ENCODE measurements at regions not wholly inside any gene's neighbourhood (a gene's known extent, or its start where the extent isn't known, plus 50 kb on each side); places are given as distances from the start of the nearest gene placed in this dataset.
"Not testable (repeated sequence)": the region's sequence is repeated elsewhere in the genome, so short reads cannot be mapped to it uniquely, and the experiment has no call there.

GRCh38 chr16:85204242-85205010 lies 92.2 kb upstream of the CIBAR2 start:
- no peak for DNase-seq

DNA sequence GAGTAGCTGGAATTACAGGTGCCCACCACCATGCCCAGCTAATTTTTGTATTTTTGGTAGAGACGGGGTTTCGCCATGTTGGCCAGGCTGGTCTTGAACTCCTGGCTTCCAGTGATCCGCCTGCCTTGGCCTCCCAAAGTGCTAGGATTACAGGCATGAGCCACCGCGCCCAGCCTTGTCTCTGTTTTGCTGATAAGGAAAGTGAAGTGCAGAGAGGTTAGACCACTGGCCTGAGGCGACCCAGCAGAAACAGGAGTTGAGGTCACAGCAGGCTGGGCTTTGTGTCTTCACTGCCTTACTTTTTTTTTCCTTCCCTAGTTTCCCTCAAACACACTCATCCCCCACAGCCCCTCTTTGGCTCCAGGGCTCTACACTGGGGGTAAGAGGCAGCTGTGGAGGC lies 93.0 kb upstream of the CIBAR2 start:
- DNase-seq: not testable (repeated sequence)

GRCh38 chr16:85205747-85206471 lies 93.6 kb upstream of the CIBAR2 start:
- DNase-seq: no peak

DNA sequence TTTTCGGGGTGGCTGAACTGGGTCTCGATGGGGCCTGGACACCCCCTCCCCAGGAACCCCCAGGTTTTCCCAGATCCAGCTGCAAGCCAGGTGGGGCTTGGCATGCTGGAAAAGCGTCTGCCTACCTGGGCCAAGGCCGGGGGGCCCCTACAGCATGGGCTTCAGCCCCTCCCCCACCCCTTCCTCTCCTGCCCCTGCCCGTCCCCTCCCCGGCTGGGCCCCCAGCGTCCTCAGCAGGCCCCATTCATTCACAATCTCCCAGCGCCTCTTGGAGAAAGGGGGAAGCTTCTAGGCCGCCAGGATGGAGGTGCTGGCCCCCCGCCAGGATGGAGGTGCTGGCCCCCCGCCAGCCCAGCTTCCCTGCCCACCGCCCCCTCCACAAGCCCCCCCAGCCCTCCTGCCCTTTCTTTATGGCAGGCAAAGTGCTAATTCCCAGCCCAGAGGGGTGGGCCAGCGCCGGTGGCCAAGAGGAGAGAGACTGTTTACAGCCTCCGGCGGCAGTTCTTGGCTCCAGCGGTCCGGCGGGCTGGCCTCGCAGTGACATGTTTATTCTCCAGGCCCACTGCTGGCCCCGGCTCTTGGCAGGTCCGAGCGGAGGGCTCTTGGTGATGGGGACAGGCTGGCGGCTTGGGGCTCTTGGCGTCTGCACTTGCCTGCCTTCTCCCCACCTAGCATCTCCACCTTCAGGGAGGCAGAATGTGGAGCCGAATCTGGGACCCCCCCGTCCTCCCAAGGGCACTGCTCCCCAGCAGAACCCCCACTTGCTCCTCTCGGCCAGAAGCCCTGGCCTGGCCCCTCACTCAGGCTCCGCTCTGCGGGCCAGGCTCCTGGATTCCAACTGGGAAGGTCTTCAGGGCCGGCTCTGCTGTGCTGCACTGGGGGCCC lies 94.4 kb upstream of the CIBAR2 start:
- DNase-seq: no peak

GRCh38 chr16:85207357-85207921 lies 95.2 kb upstream of the CIBAR2 start:
- no peak for DNase-seq

GRCh38 chr16:85208181-85208580 lies 95.9 kb upstream of the CIBAR2 start:
- DNase-seq: no peak

DNA sequence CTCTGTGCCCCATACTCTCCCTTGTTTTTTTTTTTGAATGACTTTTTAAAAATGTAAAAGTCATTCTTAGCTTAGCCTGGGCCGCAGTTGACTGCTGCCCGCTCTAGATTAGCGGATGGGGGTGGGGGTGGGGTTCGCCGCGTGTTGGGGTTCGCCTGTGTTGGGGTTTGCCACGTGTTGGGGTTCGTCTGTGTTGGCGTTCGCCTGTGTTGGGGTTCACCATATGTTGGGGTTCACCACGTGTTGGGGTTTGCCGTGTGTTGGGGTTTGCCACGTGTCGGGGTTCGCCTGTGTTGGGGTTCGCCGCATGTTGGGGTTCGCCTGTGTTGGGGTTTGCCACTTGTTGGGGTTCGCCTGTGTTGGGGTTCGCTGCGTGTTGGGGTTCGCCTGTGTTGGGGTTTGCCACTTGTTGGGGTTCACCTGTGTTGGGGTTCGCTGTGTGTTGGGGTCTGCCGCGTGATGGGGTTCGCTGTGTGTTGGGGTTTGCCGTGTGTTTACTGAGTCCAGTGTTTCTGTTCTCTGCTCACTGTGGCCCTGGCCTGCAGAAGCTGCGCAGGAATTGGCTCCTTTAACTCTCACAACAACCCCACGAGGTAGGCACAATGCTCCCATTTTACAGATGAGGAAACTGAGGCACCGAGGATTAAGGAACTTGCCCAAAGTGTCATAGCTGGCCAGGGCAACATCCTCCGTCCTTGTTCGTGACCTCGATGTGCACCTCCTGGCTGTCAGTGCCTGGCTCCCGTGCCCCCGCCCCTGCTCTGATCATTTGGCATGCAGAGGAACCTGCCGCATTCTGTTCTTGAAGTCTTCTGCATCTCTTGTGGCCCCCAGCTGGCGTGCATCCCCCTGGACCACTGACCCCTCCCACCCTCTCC lies 96.6 kb upstream of the CIBAR2 start:
- DNase-seq: no peak

DNA sequence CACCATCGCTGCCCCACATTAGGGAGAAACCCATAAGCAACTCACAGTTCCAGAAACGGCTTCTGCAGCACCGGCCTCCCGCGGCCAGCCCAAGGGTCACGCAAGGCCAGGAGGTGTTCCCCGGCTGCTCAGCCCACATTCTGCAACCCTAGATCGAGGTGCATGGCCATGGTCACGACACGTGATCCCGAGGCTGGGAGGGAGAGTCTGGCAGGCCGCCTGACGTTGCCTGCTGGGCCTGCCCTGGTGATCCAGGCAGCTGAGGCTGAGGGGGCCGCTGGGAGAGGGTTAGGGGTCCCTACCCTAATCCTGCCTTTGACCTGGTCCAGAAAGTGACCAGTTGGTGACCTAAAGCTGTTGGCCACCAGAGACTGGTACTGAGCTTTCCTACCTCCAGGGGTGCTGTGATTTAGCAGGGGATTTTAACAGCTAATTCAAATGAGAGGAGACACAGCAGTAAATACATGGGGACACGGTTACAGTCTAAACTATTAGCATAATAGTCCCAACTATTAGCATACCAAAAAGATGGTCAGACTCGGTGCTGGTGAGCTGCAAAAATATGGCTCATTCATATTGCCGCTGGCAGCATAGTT lies 97.4 kb upstream of the CIBAR2 start:
- DNase-seq: no peak

- DNase-seq: no peak
These were observed 98.3 kb upstream of the CIBAR2 start for GRCh38 chr16:85210423-85211169.

DNA sequence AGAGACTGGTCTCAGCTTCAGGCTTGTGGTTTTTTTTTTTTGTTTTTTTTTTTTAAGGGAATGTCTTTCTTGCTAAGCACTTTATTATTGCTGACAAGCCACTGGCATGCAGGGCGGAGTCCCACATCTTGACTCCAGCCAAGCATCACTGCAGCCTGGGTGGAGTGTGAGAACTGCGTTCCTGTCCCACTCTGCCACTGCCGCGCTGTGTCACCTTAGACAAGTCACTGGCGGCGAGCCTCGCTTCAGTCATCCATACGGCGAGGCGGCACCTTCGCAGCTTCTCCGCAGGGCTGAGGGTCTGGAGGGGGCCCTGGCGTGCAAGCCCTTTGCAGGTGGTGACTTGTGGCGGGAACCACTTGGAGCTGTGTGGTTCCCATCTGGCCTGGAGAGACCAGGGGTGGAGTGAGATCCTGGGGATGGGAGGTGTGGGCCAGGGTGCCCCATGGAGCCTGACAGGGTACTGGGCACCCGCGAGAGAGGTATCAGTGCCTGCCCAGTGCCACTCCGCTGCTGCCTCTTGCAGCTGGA lies 99.1 kb upstream of the CIBAR2 start:
- DNase-seq: no peak

- DNase-seq: no peak
These were observed 101.8 kb upstream of the CIBAR2 start for GRCh38 chr16:85213926-85214675.

GRCh38 chr16:85215478-85216118 lies 103.3 kb upstream of the CIBAR2 start:
- no peak for DNase-seq

GRCh38 chr16:85216522-85217375 lies 104.5 kb upstream of the CIBAR2 start:
- DNase-seq: no peak

GRCh38 chr16:85220125-85220839 lies 108.0 kb upstream of the CIBAR2 start:
- DNase-seq: no peak

GRCh38 chr16:85220964-85221731 lies 108.9 kb upstream of the CIBAR2 start:
- DNase-seq: no peak

DNA sequence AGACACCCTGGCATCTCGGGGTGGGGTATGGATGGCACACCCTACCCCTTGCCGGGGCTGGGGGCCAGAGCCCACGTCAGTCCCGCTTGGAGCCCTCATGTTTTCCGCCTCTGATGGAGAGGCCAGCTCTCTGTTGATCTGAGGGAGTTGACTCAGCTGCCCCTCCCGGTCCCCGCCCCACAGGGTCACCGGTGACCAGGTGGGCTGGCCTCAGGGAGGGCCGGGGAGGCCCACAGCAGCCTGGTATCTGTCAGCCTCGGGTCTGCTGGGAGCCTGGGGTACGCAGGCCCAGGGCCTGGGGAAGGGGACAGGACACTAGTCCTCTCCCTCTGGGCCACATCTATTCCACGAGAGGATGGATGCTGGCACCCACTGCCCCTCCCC lies 109.5 kb upstream of the CIBAR2 start:
- DNase-seq: no peak

Measured in NCI-H1930 (cell line).